ENCODE measurements at regions not wholly inside any gene's neighbourhood (a gene's known extent, or its start where the extent isn't known, plus 50 kb on each side); places are given as distances from the start of the nearest gene placed in this dataset.
"Not testable (repeated sequence)": the region's sequence is repeated elsewhere in the genome, so short reads cannot be mapped to it uniquely, and the experiment has no call there.

DNA sequence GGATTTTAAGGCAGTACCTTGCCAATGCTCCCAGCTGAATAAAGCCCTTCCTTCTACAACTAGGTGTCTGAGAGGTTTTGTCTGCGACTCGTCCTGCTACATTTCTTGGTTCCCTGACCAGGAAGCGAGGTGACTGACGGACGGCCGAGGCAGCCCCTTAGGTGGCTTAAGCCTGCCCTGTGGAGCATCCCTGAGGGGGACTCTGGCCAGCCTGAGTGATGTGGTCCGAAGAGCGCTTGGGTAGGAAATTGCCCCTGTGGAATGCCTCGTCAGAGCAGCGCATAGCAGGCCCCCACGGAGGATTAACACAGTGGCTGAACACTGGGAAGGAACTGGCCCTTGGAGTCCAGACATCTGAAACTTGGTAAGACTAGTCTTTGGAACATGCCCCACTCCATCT is 210.9 kb upstream of the CNTN3 start:
- DNase-seq: not testable (repeated sequence)

DNA sequence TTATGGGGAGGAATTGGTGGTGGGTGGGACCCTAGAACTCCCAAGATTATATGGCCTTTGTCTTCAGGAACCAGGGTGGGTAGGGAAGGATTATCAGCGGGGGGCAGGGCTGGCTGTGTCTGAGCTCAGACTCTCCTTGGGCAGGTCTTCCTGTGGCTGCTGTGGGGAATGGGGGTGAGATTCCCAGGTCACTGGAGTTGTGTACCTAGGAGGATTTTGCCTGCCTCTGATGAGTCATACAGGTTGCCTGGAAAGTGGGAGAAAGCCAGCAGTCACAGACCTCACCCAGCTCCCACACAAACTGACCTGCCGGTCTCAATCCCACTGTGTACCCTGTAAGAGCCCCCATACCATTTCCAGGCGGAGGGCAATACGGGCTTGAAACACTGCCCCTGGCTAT is 209.9 kb upstream of the CNTN3 start:
- no peak for DNase-seq

DNA sequence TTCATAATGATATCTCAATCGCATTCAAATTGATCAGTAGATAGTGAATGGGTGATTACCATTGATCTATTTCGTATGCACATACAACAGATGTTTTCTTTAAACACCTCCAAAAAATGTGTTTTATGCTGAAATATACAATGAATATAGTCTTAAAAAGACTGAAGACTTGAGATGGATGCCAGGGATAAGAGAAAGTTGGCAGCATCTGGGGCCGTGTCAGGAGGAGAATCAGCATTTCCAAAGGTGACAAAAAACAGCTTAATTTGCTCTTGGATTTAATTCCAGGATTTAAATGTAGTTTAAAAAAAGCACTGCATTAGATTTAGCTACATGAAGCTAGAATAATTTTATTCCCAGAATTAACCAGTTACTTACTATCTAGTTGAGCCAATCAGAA is 199.7 kb upstream of the CNTN3 start:
- no peak for DNase-seq

DNA sequence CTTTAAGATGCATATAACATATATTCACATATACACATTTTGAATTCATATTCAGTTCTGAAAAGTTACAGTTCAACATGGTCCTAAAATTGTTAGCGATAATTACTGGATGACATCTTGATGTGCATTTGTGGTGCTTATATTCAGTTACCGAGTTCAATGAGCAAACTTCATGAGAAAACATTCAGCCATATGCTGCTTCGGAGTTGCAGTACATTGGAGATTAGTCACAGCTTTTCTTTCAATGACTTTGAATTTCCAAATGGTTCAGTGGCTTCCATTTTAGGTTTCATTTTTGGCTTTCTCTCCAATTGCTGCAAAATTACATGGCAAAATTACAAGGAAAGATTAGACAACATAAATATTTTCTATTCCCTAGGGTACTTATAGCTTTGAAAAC is 198.3 kb upstream of the CNTN3 start:
- no peak for DNase-seq

DNA sequence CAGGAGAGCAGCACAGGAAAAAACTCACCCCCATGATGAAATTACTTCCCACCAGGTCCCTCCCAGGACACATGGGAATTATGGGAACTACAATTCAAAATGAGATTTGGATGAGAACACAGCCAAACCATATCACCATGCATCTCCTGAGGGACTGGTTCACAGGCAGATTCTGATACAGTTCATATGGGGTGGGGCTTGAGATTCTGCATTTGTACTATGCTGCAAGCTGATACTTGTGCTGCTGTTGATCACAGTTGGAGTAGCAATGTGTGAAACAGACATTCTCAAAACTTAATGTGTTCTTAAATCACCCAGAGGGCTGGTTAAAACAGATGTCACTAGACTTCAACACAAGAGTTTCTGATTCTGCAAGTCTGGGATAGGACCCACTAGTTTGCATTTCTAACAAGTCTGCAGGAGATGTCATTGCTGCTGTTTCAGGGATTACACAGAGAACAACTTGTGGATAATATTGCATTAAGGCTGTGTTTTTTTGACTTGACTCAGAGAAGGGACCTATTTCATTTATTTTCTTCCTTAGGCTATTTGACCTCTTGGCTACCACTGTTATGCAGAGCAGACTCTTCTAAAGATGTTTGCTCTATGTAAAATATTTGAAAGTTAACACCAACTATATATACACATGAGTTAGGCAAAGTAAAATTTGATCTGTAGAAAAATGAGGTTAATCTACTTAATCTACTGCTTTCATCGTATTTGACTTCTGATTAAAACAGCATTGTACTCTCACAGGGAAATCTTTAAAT is 194.2 kb upstream of the CNTN3 start:
- no peak for DNase-seq

DNA sequence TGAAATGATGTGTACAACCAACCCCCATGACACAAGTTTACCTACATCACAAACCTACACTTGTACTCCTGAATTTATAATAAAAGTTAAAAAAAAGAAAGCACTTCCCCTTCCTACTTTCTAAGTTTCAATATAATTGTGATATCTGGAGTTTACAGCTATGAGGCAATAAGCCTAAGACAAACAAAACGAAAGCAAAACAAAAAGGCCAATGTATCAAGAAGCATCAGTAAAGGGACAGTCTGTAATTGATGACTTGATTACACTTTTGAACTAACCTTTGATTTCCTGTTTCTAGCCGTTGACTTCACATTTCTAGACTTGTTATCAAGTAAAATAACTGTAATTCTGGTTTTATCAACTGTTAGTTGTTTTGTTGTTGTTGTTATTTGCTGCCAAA is 187.5 kb upstream of the CNTN3 start:
- DNase-seq: no peak

DNA sequence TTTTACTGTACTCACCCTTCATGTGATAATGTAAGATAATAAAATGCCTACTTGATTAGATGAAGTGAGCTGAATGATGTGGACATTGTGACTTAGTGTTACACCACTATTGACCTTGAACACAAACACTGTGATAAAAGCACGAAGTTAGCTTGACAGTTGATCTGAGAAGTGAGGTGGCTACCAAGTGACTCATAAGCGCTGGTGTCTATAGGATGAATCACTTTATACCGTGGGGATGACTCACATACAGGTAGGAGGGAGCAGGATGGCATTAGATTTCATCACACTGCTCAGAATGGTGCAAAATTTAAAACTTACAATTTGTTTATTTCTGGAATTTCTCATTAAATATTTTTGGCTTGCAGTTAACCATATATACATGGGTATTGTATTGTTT is 174.7 kb upstream of the CNTN3 start:
- peak; percentile 25 for DNase-seq

DNA sequence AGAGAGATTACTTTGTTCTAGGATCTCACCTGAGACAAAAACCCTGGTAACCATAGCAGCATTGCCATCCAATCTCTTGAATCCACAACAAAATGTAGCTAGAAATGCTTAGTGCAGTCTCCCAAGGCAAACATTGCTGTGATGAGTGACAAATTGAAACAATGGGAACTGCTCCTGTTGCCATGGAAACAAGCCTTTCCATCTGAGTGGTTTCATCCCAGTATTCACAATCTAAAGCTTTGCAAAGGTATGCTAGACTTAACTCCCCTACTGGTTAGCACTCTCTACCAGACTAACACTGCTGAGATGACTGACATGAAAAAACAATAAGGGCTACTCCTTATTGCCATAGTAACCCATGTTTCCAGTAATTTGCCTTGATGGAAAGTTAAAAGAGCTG is 172.6 kb upstream of the CNTN3 start:
- DNase-seq: no peak

DNA sequence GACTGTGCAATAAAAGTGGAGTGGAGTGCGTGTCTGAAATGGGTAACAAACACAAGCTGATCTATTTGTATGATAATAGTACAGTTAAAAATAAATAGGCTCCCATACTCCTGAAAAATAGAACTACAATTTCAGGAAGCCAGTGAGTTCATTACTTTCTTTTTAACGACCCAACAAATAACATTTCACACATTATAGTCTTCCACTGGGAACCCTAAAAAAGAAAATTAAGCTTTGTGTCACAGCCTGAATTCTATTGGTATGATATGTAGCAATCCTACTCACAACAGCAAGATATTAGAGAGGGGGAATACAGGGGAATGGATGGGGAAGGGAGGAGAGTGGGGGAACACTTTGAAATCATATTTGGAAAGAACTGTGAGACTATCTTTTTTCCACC is 156.9 kb upstream of the CNTN3 start:
- DNase-seq: no peak

DNA sequence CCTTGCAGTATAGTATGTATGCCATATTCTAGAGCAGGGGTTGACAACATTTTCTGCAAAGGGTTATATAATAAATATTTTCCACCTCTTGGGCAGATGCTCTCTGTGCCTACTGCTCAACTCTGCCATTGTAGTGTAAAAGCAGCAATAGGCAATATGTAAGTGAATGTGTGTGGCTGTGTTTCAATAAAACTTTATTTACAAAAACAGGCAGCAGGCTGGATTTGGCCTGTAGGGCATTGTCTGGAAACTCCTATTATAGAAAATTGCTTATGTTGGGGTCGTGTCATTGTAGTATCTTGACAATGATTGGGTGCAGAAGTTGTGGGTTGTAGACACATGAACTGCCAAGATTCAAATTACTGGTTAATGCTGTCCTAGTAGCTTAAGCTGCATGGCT is 153.6 kb upstream of the CNTN3 start:
- DNase-seq: no peak

DNA sequence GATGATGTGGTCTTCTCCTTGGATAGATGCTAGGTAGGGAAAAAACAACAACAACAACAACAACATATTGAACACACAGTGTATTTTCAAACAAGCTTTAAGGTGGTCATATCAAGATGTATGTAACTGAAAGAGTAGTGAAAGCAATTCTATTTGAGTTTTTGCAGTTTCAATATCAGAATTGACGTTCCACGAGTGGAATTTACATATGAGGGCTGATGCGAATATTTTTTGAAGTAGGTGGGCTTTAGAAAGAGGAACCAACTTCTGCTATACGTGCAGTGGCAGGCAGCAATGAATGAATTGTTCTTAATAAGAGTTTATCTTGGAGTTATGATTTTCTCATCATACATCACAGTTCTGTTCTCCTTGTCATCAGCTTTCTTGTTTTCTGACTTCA is 151.9 kb upstream of the CNTN3 start:
- DNase-seq: no peak

DNA sequence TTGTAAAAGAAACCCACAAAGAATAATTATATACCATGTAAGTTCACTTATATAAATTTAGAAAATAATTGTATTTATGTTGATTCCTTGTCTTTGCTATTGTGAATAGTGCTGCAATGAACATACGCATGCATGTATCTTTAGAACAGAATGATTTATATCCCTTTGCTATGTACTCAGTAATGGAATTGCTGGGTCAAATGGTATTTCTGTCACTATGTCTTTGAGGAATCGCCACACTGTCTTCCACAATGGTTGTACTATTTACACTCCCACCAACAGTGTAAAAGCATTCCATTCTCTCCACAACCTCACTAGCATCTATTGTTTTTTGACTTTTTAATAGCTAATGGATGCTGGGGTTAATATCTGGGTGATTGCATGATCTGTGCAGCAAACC is 149.4 kb upstream of the CNTN3 start:
- DNase-seq: no peak

DNA sequence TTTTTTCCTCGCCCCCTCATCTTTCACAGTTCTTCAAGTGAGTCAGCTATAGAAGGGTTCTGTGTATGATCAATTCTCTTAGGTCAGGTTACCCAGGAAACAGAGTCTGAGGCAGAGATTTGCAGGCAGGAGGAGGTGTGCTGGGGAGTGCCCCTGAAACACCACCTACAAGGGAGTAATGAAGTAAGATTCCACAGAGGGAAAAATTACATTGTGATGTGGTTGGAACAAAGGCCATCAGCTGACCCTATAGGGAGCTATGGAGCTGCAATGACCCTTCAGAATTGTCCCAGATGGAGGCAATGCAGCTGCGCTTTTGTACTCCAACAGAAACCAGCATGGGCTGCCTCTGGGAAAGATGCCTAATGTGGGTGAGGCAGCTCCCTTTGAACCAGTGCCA is 142.2 kb upstream of the CNTN3 start:
- DNase-seq: no peak

DNA sequence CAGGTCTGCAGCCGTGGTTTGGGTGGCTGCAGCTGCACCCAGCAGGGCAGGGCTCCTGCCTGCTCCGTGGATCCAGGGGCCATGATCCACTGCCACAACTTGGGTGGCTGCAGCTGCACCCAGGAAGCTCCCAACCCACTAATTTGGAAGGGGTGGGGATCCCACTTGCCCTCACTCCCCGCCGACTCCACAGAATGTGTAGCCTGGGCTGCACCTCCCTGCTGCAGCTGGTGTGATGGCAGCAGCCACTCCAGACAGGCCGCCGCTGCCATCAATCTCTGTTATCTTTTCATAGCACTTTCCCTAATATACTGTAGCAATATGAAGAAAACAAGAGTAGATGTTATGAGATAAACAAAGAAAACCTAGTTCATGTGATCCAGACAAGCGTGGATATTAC is 137.8 kb upstream of the CNTN3 start:
- no peak for DNase-seq

DNA sequence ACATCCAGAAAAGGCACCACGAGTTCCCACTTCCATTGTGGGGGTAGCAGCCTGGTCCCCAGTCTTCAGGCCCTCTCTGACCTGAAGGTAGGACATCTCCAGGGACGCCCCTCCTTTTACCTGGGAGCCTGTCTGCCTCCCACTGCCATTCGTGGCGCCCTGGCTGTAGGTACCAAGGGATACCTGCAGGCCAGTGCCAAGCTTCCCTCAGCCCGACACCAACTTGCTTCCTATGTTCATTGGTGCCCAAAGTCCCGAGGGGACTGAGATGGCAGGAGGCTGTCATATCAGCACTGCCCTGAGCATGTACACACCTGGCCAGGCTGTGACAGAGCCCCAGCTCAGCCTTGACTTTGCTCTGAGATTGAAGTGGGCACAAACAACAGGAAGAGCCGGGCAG is 137.3 kb upstream of the CNTN3 start:
- DNase-seq: no peak

DNA sequence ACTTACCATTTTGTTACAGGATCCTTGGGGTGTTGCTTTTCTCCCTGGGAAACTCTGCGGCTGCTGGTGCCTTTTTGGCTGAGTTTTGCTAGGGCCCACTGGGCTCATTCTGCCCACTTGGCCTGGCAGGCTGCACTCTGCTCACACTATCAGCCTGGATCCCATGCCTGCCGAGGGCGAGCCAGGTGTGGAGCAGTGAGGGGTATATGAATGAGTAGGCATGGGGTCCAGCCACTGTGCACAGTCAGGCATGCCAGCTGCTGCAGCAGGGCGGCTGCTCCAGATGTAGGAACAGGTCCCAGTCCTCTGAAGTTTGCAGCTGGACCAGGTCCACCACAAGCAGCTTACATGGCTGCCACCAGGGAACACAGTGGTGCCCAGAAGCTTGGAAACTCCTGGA is 136.4 kb upstream of the CNTN3 start:
- DNase-seq: no peak

DNA sequence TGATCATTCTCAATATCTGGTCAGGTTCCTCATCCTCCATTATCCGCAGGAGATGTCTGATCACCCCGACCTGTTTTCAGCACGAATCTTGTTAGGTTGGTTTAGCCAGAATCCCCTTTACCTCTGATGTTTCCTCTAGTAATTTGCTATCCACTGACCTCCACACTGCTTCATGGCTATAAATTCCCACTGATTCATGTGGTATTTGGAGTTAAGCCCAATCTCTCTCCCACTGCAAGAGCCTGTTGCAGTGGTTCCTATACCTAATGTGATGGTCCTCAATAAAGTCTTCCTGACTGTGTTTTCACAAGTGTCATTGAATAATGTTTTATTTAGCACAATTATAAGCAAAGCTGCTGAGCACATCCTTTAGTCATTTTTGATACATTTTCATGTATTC is 124.8 kb upstream of the CNTN3 start:
- DNase-seq: no peak

DNA sequence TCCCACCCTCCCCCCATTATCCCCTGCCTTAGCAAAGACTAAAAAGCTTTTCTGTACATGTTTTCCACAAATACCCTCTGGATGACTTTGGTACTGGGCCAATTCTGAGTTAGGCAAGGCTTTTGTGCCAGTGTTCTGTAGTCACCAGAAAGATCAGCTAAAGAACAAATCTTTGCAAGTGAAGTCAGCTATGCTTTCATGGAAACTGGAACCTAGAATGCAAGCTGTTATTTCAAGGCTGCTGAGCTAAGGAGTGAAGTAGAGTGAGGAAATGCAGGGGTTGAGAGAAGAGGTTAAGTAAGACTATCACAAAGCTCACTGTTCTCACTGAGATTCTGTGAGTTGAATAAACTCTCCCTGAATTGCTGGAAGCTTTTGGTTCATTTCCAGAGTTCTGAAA is 107.8 kb upstream of the CNTN3 start:
- no peak for DNase-seq

DNA sequence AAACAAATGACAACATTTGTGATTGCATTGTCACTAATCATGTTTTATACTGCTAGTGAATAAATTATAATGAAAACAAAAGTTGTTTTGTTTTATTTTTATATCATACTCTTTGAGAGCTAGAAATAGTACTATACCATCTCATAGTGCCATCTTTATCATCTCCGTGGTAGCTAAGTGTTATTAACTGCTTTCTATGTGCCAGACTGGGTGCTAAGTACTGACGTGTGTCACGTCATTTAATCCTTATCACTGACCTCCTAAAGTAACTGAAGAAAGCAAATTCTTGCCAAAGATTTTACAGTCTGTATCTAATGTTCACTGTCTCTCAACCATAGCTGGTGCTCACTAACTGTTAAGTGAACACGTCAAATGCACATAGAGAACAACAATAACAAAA is 99.5 kb upstream of the CNTN3 start:
- DNase-seq: no peak

DNA sequence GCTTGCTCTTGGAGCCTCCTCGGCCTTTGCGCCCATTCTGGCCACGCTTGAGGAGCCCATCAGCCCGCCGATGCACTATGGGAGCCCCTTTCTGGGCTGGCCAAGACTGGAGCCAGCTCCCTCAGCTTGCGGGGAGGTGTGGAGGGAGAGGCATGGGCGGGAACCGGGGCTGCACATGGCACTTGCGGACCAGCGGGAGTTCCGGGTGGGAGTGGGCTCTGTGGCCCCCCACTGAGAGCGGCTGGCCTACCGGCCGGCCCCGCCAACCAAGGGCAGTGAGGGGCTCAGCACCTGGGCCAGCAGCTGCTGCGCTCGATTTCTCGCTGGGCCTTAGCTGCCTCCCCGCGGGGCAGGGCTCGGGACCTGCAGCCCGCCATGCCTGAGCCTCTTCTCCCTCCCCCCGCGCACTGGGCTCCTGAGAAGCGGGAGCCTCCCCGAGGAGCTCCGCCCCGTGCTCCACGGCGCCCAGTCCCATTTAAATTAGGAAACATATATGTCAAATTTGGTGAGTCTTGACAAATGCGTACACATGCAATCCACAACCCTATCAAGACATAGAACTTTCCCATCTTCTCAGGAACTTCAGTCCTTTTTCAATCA is 97.6 kb upstream of the CNTN3 start:
- no peak for DNase-seq

DNA sequence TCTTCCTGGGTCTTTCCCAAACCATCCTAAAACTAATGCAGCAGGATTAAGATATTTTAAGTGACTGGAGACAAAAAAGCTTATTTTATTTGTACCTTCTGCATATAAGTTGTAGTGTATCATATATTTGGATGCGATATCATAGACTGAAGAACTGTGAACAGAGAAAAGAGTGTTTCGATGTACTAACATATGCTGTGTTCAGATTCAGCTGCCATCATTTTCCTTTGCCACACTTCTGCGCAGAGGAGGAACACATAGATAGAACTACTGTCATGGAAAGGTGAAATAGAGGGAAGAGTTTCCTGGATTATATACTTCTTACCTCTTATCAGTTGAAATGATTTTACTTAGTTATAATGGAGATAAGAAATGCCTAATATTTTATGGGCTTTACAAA is 95.5 kb upstream of the CNTN3 start:
- DNase-seq: no peak

DNA sequence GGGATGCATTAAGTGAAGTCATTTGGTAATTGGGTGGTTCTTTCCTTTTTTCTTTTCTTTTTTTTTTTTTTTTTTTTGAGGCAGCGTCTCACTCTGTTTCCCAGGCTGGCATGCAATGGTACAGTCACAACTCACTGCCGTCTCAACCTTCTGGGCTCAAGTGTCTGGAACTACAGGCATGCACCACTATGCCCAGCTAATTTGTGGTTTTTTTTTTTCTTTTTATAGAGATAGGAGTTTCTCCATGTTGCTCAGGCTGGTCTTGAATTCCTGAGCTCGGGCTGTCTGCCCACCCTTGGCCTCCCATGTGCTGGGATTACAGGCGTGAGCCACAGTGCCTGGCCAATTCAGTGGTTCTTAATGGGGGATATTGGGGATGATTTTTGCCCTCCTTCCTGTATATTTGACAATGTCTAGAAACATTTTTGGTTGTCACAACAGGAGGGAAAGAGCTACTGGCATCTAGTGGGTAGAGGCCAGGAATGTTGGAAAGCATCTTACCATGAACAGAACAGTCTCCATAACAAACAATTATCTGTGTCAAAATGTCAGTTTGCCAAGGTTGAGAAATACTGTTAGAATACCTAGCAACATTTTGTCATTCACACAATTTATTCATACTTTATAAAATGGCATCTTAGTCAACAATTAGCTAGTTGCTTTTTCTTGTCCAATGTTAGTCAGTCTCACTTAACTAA is 79.4 kb upstream of the CNTN3 start:
- DNase-seq: no peak

DNA sequence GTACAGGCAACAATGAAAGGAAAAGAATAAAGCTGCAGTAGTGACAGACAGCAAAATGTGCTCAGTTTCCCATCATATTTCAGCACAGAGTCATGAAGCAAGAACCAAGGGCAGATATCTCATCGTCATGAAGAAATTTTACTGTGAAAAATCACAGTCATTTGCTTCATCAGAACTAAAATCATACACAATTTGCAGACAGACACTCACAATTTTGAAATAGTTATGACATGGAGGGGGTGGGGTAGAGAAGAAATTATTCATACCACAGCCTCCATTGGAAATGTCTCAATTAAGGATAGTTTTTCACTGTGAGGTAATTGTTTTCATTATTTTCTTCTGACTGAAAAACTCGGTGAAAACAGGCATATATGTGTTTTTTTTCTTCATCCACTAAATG is 78.8 kb upstream of the CNTN3 start:
- no peak for DNase-seq

DNA sequence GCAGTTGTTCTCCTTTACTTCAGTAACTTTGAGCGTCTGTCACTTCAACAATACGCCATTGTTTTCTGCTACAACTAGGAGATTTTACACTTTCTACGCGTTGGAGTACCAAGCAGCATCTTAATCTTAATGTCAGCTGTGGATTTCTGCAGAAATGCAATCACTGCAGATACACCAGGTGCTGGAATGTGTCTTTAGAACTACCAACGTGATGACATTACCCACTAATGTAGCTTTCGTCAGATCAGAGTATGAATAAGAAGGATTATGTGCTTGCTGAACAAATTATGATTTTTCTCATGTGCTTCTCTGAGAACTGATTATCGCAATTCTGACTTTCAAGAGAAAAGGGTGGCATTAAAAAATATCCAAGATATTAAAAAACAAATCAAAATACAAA is 77.5 kb upstream of the CNTN3 start:
- DNase-seq: no peak

DNA sequence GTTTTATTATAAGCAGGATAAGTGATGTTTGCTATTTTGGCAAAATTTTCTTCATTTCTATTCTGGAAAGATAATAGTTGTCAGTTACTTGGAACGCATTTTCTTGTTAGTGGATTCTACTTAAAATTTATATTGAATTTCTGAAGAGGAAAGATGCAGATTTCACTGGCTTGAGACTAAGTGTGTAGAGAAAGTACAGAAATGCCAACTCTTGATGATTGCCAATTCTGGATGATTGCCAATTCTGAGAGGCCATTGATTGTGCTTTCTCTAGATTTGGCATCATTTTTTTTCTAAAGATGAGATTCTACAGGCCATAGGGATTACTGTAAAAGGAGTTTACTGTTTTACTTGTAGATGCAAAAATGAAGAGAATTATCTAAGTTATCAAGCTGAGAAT is 58.9 kb upstream of the CNTN3 start:
- DNase-seq: no peak

Data from activated CD4-positive, alpha-beta T cell treated with anti-CD3 and anti-CD28 coated beads, Interleukin-10, Interleukin-2, amounts not matched to agents 100 ng/mL and 50 ng/mL, durations not matched to agents 16 hours and 8 hours (primary cell).